Brain microvascular endothelial cell (primary cell): ENCODE measurements at regions not wholly inside any gene's neighbourhood (a gene's known extent, or its start where the extent isn't known, plus 50 kb on each side); places are given as distances from the start of the nearest gene placed in this dataset.

Source experiments
- DNase-seq: peaks from one replicate; pipeline ENCODE4 v3.0.0-alpha.2; 2020
- H3K27ac ChIP-seq: fragments of 250-450 bp; sonication (Bioruptor Pico); 2 replicates; pipeline ENCODE4 v1.5.1; 2020; ENCODE audit warnings: mild to moderate bottlenecking, moderate library complexity
- H3K27me3 ChIP-seq: fragments of 250-450 bp; sonication (Bioruptor Pico); replicated peaks from 2 replicates; pipeline ENCODE4 v1.5.1; 2020; ENCODE audit warnings: mild to moderate bottlenecking
- H3K36me3 ChIP-seq: fragments of 250-450 bp; sonication (Bioruptor Pico); replicated peaks from 2 replicates; pipeline ENCODE4 v1.5.1; 2020; ENCODE audit warnings: mild to moderate bottlenecking
- H3K4me3 ChIP-seq: 2 replicates; pipeline ENCODE4 v1.5.1; 2011; ENCODE audit warnings: low read depth, mild to moderate bottlenecking, control low read depth, low read length, moderate library complexity
- in situ Hi-C: cut with HindIII; loops from 2 replicates; pipeline ENCODE4 v1.10.0; 2017; ENCODE audit warnings: low sequenced_read_pairs, low pct_ligation_motif_present
- TF ChIP-seq, protein P1 (sequence below): IDR thresholded peaks from 2 replicates; pipeline ENCODE4 v1.5.1; 2011; ENCODE audit warnings: low read depth, mild to moderate bottlenecking, moderate library complexity, low read length, control low read depth, inconsistent platforms; ENCODE audit errors: missing control alignments

GRCh38 chr16:52070341-52071057, 476.4 kb downstream of the TOX3 start:
- no peak overlapping the region for H3K4me3 ChIP-seq
- no peaks in the 10 kb centered on the region for H3K27me3 ChIP-seq
- TF ChIP-seq, protein P1, sequence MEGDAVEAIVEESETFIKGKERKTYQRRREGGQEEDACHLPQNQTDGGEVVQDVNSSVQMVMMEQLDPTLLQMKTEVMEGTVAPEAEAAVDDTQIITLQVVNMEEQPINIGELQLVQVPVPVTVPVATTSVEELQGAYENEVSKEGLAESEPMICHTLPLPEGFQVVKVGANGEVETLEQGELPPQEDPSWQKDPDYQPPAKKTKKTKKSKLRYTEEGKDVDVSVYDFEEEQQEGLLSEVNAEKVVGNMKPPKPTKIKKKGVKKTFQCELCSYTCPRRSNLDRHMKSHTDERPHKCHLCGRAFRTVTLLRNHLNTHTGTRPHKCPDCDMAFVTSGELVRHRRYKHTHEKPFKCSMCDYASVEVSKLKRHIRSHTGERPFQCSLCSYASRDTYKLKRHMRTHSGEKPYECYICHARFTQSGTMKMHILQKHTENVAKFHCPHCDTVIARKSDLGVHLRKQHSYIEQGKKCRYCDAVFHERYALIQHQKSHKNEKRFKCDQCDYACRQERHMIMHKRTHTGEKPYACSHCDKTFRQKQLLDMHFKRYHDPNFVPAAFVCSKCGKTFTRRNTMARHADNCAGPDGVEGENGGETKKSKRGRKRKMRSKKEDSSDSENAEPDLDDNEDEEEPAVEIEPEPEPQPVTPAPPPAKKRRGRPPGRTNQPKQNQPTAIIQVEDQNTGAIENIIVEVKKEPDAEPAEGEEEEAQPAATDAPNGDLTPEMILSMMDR = no peak
- DNase-seq = no peak
- H3K36me3 ChIP-seq = no peaks in the 10 kb centered on the region
- in situ Hi-C loops = no loop called here
- no peak overlapping the region for H3K27ac ChIP-seq

- no peaks in the 10 kb centered on the region for H3K36me3 ChIP-seq
- TF ChIP-seq, protein P1 = peak; percentile 10
- peak; percentile 25 for DNase-seq
- H3K4me3 ChIP-seq = no peak overlapping the region
- H3K27ac ChIP-seq = no peak overlapping the region
- H3K27me3 ChIP-seq = no peaks in the 10 kb centered on the region
- in situ Hi-C loops = no loop called here
Measured at GRCh38 chr16:52069866-52070265, 477.1 kb downstream of the TOX3 start.

DNA sequence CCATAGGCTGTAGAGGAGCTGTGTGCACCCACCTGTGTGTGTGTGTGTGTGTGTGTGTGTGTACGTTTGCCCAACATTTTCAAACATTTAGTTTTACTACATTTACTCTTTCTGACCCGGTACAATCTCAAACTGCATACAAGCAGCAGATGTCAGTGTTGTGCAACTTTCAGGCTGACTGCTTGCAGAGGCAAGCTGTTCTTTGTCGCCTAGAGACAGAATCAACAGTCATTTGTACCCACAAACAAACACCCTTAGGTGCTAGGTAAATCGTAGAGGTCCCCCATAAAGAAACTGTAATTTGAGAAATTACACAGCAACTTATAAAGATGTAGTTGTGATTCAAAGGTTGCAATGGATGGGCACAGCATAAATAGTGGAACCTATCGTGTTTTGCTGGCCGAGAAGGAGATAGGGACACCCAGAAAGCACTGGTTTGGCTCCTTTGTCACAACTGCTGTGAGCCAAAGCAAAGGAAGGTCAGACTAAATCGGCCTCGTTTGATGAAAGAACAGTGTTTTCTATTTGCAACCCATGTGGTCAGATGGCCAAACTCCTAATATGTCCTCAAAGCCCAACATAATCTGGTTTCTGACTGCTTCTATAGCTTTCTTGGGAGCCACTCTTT, 478.4 kb downstream of the TOX3 start:
- TF ChIP-seq, protein P1 = peak; percentile 41
- peak; percentile 25 for DNase-seq

DNA sequence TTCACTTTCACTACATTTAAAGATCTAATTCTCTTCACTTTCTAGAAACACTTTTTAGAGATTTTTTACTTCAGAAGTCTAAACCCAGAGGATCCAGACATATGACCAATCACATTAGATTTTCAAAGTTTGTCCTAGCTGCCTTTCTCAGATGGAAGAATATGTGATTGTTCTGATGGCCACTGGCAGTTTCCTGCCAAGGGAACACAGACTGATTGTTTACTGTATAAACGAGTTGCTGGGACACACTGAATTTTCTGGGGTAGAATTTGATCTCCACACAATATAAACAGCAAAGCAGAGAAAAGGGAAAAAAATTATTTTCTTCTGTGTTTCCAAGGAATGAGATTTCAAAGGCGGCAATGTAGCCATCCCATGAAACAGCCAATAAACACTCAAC, 480.0 kb downstream of the TOX3 start:
- no peak for DNase-seq
- H3K36me3 ChIP-seq = no peaks in the 10 kb centered on the region
- no peaks in the 10 kb centered on the region for H3K27me3 ChIP-seq
- in situ Hi-C loops = no loop called here
- H3K4me3 ChIP-seq = no peak overlapping the region
- no peak overlapping the region for H3K27ac ChIP-seq
- TF ChIP-seq, protein P1 = no peak

More for the DNA sequence above, 478.4 kb downstream of the TOX3 start:
- Histone ChIP-seq H3K27me3 (no peaks in the 10 kb centered on the region), H3K36me3 (no peaks in the 10 kb centered on the region), H3K27ac (no peak overlapping the region), H3K4me3 (no peak overlapping the region)
- in situ Hi-C loops = no loop called here

GRCh38 chr16:52056259-52056658, 490.7 kb downstream of the TOX3 start:
- TF ChIP-seq, protein P1 = no peak
- no peak overlapping the region for H3K4me3 ChIP-seq
- no peaks in the 10 kb centered on the region for H3K36me3 ChIP-seq
- no peak overlapping the region for H3K27ac ChIP-seq
- no peak for DNase-seq
- in situ Hi-C loops = no loop called here
- H3K27me3 ChIP-seq = no peaks in the 10 kb centered on the region

DNA sequence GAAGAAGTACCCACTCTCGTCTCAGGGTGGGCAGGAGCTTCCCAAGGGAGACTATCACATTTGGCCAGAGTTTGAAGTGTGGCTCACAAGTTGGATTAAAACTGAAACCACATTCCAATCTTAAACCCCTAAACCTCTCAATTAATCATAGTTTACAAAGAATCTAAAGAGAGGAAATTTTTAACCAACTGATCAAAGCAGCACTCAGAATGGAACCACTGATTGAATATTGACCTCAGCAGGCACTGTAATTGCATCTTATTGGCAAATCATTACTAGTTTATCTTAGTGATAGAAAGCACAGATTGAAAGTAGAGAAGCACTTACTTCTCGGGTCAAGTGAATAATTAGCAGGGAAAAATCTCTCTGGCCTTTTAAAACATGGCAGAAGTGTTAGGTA, 491.6 kb downstream of the TOX3 start:
- no peak for DNase-seq
- no peak overlapping the region for H3K27ac ChIP-seq
- H3K4me3 ChIP-seq = no peak overlapping the region
- no peaks in the 10 kb centered on the region for H3K27me3 ChIP-seq
- TF ChIP-seq, protein P1 = no peak
- in situ Hi-C loops = no loop called here
- no peaks in the 10 kb centered on the region for H3K36me3 ChIP-seq
